ENCODE measurements at regions not wholly inside any gene's neighbourhood (a gene's known extent, or its start where the extent isn't known, plus 50 kb on each side); places are given as distances from the start of the nearest gene placed in this dataset.

DNA sequence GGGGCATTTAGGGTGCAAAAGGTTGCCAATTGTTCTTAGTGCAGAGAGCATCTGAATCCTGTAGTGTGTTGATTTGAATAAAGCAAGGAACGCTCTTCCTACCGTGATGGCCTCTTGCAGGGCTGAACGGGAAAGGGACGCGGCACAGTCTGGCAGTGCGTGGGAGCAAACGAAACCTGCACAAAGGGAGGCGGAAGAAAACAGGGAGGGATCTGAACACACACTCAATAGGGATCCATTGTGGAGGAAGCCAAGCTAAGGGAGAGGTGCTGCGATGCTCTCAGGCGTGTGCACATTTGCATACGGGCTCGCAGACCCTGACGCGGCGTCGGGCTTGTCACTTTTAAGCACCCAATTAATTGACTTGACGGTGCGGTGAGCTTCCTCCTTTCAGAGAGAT is 414.0 kb upstream of the IRX1 start (continued):
- no peak for TF ChIP-seq PRDM15 (CRISPR knock-in tag; IDR thresholded peaks at IDR 0.05)

DNA sequence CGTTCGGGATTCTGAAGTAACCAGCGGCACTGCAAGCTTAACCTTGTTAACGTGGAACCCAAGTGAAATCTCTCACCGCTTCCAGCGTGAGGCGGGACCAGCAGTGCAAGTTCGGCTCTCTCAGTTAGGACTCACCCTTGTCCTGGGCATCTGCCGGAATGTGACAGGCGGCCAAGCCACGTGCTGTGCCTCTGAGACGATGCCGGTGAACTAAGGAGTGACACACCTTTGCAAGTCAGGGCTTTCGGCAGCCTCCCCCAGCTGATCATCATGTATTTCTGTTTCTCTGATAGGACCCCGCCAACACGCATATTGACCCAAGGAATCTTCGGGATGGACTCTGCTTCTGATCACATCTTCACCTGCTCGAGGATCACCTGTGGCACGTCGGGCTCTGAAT is 415.0 kb upstream of the IRX1 start:
- no peaks in the 10 kb centered on the region for H4K20me1 ChIP-seq (ENCODE audit: control insufficient read depth, insufficient read depth)
- BruUV-seq (replicated peaks) = no TSS peak
- in situ Hi-C loops (cut with MboI) = no loop called here
- ChIA-PET SMC1A (ENCODE audit: uncharacterized antibody, unreplicated experiment) (no interaction called here), RAD21 (ENCODE audit: unreplicated experiment) (no interaction called here), CTCF (no interaction called here), POLR2A (no interaction called here)
- no peak overlapping the region for H3K4me2 ChIP-seq (ENCODE audit: control insufficient read depth, insufficient read depth)
- no peak overlapping the region for H3K4me3 ChIP-seq
- no peaks in the 10 kb centered on the region; the same call in 2 of the 3 replicates for H3K9me3 ChIP-seq (replicated peaks; ENCODE audit: control insufficient read depth, insufficient read depth, low read length)
- H2AFZ ChIP-seq (ENCODE audit: control insufficient read depth, low read depth, low read length) = no peak overlapping the region
- no peak for TF ChIP-seq ZSCAN29 (IDR thresholded peaks at IDR 0.05)
- no peak for TF ChIP-seq KLF5 (IDR thresholded peaks at IDR 0.05; ENCODE audit: partially characterized antibody)
- no peak for TF ChIP-seq SIX5 (IDR thresholded peaks at IDR 0.05; ENCODE audit: low read depth, low read length, severe bottlenecking)
- TF ChIP-seq SUPT20H (IDR thresholded peaks at IDR 0.05; ENCODE audit: borderline replicate concordance, control insufficient read depth, low read depth, low read length) = no peak
- no peak for TF ChIP-seq NFYA (IDR thresholded peaks at IDR 0.05; ENCODE audit: borderline replicate concordance, low read depth, low read length)
- no peak for TF ChIP-seq RELA (IDR thresholded peaks at IDR 0.05; ENCODE audit: borderline replicate concordance, partially characterized antibody)
- TF ChIP-seq MTA3 (IDR thresholded peaks at IDR 0.05; ENCODE audit: borderline replicate concordance, low read length) = no peak
- TF ChIP-seq CBX3 (IDR thresholded peaks at IDR 0.05; ENCODE audit: borderline replicate concordance, low read depth) = no peak
- no peak for TF ChIP-seq SMARCA5 (IDR thresholded peaks at IDR 0.05)
- no peak for TF ChIP-seq YY1 (IDR thresholded peaks at IDR 0.05; ENCODE audit: low read depth, low read length)
- TF ChIP-seq GATAD2B (conservative IDR thresholded peaks at IDR 0.05; ENCODE audit: low read depth) = no peak
- TF ChIP-seq, protein P1, sequence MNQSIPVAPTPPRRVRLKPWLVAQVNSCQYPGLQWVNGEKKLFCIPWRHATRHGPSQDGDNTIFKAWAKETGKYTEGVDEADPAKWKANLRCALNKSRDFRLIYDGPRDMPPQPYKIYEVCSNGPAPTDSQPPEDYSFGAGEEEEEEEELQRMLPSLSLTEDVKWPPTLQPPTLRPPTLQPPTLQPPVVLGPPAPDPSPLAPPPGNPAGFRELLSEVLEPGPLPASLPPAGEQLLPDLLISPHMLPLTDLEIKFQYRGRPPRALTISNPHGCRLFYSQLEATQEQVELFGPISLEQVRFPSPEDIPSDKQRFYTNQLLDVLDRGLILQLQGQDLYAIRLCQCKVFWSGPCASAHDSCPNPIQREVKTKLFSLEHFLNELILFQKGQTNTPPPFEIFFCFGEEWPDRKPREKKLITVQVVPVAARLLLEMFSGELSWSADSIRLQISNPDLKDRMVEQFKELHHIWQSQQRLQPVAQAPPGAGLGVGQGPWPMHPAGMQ (IDR thresholded peaks at IDR 0.05; ENCODE audit: borderline replicate concordance) = no peak
- no peak for TF ChIP-seq DPF2 (IDR thresholded peaks at IDR 0.05)
- TF ChIP-seq SRF (IDR thresholded peaks at IDR 0.05; ENCODE audit: low read depth in 2 of 2, low read length in 2 of 2) = no peak
- no peak for TF ChIP-seq NFXL1 (IDR thresholded peaks at IDR 0.05; ENCODE audit: borderline replicate concordance)
- no peak for TF ChIP-seq CREM (IDR thresholded peaks at IDR 0.05; ENCODE audit: low read depth)
- no peak for DNase-seq (ENCODE audit: low read depth, low spot score)
- intact Hi-C loops (cut with micrococcal nuclease; ENCODE audit: unreplicated experiment) = no loop called here
- FAIRE-seq = no peak
- H3K27me3 ChIP-seq (replicated peaks in 1 of 2; ENCODE audit: control insufficient read depth in 2 of 2, insufficient read depth in 2 of 2, low read length in 1 of 2) = no peaks in the 10 kb centered on the region
- H3K4me1 ChIP-seq (ENCODE audit: control insufficient read depth, insufficient read depth, low read length) = no peaks in the 10 kb centered on the region
- 57% methylated on average over 20 of the region's 20 CpGs for WGBS (ENCODE audit: insufficient coverage, insufficient replicate concordance, low lambda C conversion rate, missing lambda C conversion rate)
- no peak for ATAC-seq
- no peak overlapping the region for H3K9ac ChIP-seq (ENCODE audit: control insufficient read depth, insufficient read depth, low read length)
- H3K79me2 ChIP-seq (ENCODE audit: control insufficient read depth, insufficient read depth, low read length) = no peaks in the 10 kb centered on the region
- H3K27ac ChIP-seq (ENCODE audit: control insufficient read depth, insufficient read depth) = no peak overlapping the region
- H3K36me3 ChIP-seq (ENCODE audit: control insufficient read depth in 2 of 2, insufficient read depth in 2 of 2, low read length in 1 of 2) = no peaks in the 10 kb centered on the region
